HepG2 (cell line): ENCODE measurements at regions not wholly inside any gene's neighbourhood (a gene's known extent, or its start where the extent isn't known, plus 50 kb on each side); places are given as distances from the start of the nearest gene placed in this dataset.

Source experiments
- CREB1 ChIP-seq, 2 experiments: fragments of 450-650 bp in 1 of 2; IDR thresholded peaks; 2 replicates each; pipeline ENCODE4 v1.6.1; 2016 to 2017; ENCODE audit warnings: control low read depth in 1 of 2, mild to moderate bottlenecking in 1 of 2, missing compliant biosample characterization in 1 of 2, missing genetic modification characterization in 1 of 2
- ESRRA ChIP-seq: sonication (generic); formaldehyde crosslinking; IDR thresholded peaks from 2 replicates; pipeline ENCODE4 v1.5.1; 2020; ENCODE audit warnings: mild to moderate bottlenecking, low read depth, missing genetic modification reagents
- GLI4 ChIP-seq: sonication (generic); formaldehyde crosslinking; IDR thresholded peaks from 2 replicates; pipeline ENCODE4 v1.5.1; 2020; ENCODE audit warnings: missing genetic modification reagents, mild to moderate bottlenecking, moderate library complexity, borderline replicate concordance
- HOXA7 ChIP-seq: sonication (generic); formaldehyde crosslinking; IDR thresholded peaks from 2 replicates; pipeline ENCODE4 v1.8.1; 2022; ENCODE audit warnings: mild to moderate bottlenecking, missing genetic modification reagents, moderate library complexity
- POLR2A ChIP-seq, 2 experiments: IDR thresholded peaks; 2 replicates each; pipeline ENCODE4 v1.6.1; 2011; ENCODE audit warnings: low read depth in 2 of 2, low read length in 2 of 2, mild to moderate bottlenecking in 1 of 2, moderate library complexity in 1 of 2; ENCODE audit not compliant: insufficient read depth in 1 of 2
- SRF ChIP-seq: IDR thresholded peaks from 2 replicates; pipeline ENCODE4 v1.6.1; 2011; ENCODE audit warnings: mild to moderate bottlenecking, low read depth, low read length, moderate library complexity
- ZFP62 ChIP-seq: sonication (generic); formaldehyde crosslinking; IDR thresholded peaks from 2 replicates; pipeline ENCODE4 v1.4.0; 2020; ENCODE audit warnings: missing genetic modification reagents
- ZNF546 ChIP-seq: sonication (generic); formaldehyde crosslinking; conservative IDR thresholded peaks from 2 replicates; pipeline ENCODE4 v1.8.1; 2023; ENCODE audit warnings: mild to moderate bottlenecking, missing genetic modification reagents
- ZNF724P ChIP-seq: sonication (generic); formaldehyde crosslinking; IDR thresholded peaks from 2 replicates; pipeline ENCODE4 v1.8.0; 2022; ENCODE audit warnings: missing genetic modification reagents, borderline replicate concordance
- TF ChIP-seq, protein P1 (sequence below): sonication (generic); formaldehyde crosslinking; IDR thresholded peaks from 2 replicates; pipeline ENCODE4 v1.8.1; 2023; ENCODE audit warnings: mild to moderate bottlenecking, missing genetic modification reagents, borderline replicate concordance
- TF ChIP-seq, protein P2 (sequence below): fragments of 450-650 bp; IDR thresholded peaks from 2 replicates; pipeline ENCODE4 v1.6.1; 2017; ENCODE audit warnings: mild to moderate bottlenecking
- TF ChIP-seq, protein P3 (sequence below): sonication (generic); formaldehyde crosslinking; IDR thresholded peaks from 2 replicates; pipeline ENCODE4 v1.5.0; 2020; ENCODE audit warnings: mild to moderate bottlenecking, missing genetic modification reagents, moderate library complexity
- TF ChIP-seq, protein P4 (sequence below): sonication (generic); formaldehyde crosslinking; IDR thresholded peaks from 2 replicates; pipeline ENCODE4 v1.9.0; 2022; ENCODE audit warnings: missing genetic modification reagents, mild to moderate bottlenecking, borderline replicate concordance

DNA sequence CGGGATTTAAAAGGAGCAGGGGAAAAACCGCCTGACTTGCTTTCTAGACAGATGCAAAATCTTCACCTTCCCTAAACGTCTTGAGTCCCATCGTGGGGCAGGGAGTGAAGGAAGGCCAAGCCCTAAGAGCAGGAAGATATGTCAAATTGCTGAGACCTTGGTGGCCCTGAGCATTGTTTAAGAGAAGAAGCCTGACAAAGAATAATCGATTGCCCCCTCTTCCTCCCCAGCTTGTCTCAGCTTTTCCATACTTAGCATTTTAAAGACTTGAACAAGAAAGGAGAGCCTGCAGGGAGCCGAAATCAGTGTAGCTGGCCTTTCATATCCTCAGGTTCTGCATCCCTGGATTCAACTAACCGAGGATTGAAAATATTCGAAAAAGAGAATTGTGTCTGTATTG is 157.6 kb upstream of the DLX2 start:
- TF ChIP-seq ZNF724P (CRISPR knock-in tag), result no peak
- TF ChIP-seq ZNF546 (CRISPR knock-in tag), result no peak
- TF ChIP-seq POLR2A (IDR thresholded peaks at IDR 0.05; ENCODE audit: insufficient read depth in 1 of 2, low read depth in 2 of 2, low read length in 2 of 2), result no peak
- no peak for TF ChIP-seq SRF
- TF ChIP-seq, protein P1, sequence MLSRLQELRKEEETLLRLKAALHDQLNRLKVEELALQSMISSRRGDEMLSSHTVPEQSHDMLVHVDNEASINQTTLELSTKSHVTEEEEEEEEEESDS (CRISPR knock-in tag), result no peak
- no peak for TF ChIP-seq HOXA7
- TF ChIP-seq, protein P2, sequence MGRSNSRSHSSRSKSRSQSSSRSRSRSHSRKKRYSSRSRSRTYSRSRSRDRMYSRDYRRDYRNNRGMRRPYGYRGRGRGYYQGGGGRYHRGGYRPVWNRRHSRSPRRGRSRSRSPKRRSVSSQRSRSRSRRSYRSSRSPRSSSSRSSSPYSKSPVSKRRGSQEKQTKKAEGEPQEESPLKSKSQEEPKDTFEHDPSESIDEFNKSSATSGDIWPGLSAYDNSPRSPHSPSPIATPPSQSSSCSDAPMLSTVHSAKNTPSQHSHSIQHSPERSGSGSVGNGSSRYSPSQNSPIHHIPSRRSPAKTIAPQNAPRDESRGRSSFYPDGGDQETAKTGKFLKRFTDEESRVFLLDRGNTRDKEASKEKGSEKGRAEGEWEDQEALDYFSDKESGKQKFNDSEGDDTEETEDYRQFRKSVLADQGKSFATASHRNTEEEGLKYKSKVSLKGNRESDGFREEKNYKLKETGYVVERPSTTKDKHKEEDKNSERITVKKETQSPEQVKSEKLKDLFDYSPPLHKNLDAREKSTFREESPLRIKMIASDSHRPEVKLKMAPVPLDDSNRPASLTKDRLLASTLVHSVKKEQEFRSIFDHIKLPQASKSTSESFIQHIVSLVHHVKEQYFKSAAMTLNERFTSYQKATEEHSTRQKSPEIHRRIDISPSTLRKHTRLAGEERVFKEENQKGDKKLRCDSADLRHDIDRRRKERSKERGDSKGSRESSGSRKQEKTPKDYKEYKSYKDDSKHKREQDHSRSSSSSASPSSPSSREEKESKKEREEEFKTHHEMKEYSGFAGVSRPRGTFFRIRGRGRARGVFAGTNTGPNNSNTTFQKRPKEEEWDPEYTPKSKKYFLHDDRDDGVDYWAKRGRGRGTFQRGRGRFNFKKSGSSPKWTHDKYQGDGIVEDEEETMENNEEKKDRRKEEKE, result no peak
- no peak for TF ChIP-seq ESRRA (CRISPR knock-in tag)
- TF ChIP-seq, protein P3, sequence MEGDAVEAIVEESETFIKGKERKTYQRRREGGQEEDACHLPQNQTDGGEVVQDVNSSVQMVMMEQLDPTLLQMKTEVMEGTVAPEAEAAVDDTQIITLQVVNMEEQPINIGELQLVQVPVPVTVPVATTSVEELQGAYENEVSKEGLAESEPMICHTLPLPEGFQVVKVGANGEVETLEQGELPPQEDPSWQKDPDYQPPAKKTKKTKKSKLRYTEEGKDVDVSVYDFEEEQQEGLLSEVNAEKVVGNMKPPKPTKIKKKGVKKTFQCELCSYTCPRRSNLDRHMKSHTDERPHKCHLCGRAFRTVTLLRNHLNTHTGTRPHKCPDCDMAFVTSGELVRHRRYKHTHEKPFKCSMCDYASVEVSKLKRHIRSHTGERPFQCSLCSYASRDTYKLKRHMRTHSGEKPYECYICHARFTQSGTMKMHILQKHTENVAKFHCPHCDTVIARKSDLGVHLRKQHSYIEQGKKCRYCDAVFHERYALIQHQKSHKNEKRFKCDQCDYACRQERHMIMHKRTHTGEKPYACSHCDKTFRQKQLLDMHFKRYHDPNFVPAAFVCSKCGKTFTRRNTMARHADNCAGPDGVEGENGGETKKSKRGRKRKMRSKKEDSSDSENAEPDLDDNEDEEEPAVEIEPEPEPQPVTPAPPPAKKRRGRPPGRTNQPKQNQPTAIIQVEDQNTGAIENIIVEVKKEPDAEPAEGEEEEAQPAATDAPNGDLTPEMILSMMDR (CRISPR knock-in tag), result no peak
- no peak for TF ChIP-seq CREB1 (IDR thresholded peaks at IDR 0.05)
- TF ChIP-seq CREB1 (CRISPR knock-in tag; IDR thresholded peaks at IDR 0.05), result no peak
- no peak for TF ChIP-seq GLI4 (CRISPR knock-in tag)
- TF ChIP-seq, protein P4, sequence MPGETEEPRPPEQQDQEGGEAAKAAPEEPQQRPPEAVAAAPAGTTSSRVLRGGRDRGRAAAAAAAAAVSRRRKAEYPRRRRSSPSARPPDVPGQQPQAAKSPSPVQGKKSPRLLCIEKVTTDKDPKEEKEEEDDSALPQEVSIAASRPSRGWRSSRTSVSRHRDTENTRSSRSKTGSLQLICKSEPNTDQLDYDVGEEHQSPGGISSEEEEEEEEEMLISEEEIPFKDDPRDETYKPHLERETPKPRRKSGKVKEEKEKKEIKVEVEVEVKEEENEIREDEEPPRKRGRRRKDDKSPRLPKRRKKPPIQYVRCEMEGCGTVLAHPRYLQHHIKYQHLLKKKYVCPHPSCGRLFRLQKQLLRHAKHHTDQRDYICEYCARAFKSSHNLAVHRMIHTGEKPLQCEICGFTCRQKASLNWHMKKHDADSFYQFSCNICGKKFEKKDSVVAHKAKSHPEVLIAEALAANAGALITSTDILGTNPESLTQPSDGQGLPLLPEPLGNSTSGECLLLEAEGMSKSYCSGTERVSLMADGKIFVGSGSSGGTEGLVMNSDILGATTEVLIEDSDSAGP (CRISPR knock-in tag), result no peak
- TF ChIP-seq ZFP62, result no peak
